ENCODE measurements at regions not wholly inside any gene's neighbourhood (a gene's known extent, or its start where the extent isn't known, plus 50 kb on each side); places are given as distances from the start of the nearest gene placed in this dataset.

DNA sequence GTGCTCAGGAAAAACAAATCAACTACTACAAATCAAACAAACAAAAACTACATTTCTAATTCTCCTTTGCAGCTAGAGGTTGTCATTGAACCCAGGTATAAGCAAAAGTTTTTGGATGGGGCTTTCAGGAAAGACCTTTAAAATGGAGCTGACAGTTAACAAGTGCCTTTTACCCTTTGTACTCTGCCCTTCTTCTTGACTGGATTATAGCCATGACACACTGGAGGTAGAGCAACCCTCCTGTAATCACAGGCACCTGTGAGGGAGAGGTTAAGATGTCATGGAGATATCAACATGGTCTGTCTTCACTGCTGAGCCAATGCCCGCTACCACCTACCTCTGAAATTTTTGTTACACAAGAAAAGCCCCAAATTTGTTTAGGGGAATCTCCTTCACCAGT lies 100.0 kb upstream of the GLS start:
- no peak for DNase-seq
- WGBS, 2 donors = 92 to 96% methylated on average over 1 of the region's 1 CpG

DNA sequence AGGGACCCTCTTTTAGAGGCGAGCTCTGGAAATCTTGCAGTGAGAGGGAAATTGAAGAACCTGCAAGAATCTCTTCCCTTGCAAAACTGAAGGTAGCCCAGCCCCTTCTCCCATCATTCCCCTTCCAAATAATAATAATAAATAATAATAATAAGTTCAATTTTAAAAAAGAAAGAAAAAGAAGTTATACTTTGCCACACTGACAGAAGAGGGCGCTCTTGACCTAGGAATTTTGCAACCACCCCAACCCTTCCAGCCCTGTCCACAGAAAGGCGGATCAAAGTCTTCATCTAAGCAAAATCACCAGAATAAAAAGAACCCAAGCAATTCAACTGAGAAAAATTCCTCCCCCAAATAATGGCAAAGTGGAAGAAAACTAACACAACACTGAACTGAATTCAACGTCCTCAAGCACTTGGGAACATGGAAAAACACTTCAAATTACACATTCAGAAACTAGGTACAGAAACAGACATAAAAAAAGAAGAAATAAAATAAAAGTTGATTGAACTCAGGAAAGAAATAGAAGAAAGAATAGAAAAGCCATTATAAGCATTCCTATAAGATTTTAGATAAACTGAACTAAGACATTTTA lies 98.9 kb upstream of the GLS start:
- no peak overlapping the region for H3K4me3 ChIP-seq
- peak in 1 of 2 donors; percentile 54 for DNase-seq
- H3K4me1 ChIP-seq = peaks cover 0 to 4% (median 0%) of the 10 kb centered on the region in 9 donors
- no peak overlapping the region for H3K27ac ChIP-seq
- TF ChIP-seq, protein P1, sequence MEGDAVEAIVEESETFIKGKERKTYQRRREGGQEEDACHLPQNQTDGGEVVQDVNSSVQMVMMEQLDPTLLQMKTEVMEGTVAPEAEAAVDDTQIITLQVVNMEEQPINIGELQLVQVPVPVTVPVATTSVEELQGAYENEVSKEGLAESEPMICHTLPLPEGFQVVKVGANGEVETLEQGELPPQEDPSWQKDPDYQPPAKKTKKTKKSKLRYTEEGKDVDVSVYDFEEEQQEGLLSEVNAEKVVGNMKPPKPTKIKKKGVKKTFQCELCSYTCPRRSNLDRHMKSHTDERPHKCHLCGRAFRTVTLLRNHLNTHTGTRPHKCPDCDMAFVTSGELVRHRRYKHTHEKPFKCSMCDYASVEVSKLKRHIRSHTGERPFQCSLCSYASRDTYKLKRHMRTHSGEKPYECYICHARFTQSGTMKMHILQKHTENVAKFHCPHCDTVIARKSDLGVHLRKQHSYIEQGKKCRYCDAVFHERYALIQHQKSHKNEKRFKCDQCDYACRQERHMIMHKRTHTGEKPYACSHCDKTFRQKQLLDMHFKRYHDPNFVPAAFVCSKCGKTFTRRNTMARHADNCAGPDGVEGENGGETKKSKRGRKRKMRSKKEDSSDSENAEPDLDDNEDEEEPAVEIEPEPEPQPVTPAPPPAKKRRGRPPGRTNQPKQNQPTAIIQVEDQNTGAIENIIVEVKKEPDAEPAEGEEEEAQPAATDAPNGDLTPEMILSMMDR (IDR thresholded peaks at IDR 0.05) = peak; percentile 37 to 77 (median 69)
- peak in 5 of 8 donors; percentile 47 to 68 (median 56) for ATAC-seq
- H3K36me3 ChIP-seq = no peaks in the 10 kb centered on the region
- peaks cover 0 to 3% (median 0%) of the 10 kb centered on the region in 7 donors for H3K27me3 ChIP-seq
- H3K9me3 ChIP-seq = peaks cover 0 to 29% (median 4%) of the 10 kb centered on the region in 11 donors
- intact Hi-C loops (cut with DNase I) = loop anchor here (1.0 to 10.0 kb wide), 12 partner anchors 21 to 407 kb away; partner anchors contain the start of gene STAT4 (in 1 of the 10)
- WGBS, 2 donors = 43 to 50% methylated on average over 4 of the region's 4 CpGs

More for the DNA sequence above, 100.0 kb upstream of the GLS start:
- intact Hi-C loops (cut with DNase I) = loop anchor here in 9 of 10 donors (2.0 to 10.0 kb wide), 9 partner anchors 24 to 406 kb away; partner anchors contain the start of gene STAT4 (in 1 of the 9)
- no peak overlapping the region for H3K4me3 ChIP-seq
- H3K36me3 ChIP-seq = no peaks in the 10 kb centered on the region
- H3K27ac ChIP-seq = no peak overlapping the region
- TF ChIP-seq, protein P1 (IDR thresholded peaks at IDR 0.05) = no peak
- H3K4me1 ChIP-seq = no peaks in the 10 kb centered on the region
- H3K27me3 ChIP-seq = peaks cover 0 to 3% (median 0%) of the 10 kb centered on the region in 7 donors
- peaks cover 0 to 29% (median 4%) of the 10 kb centered on the region in 11 donors for H3K9me3 ChIP-seq
- no peak for ATAC-seq

DNA sequence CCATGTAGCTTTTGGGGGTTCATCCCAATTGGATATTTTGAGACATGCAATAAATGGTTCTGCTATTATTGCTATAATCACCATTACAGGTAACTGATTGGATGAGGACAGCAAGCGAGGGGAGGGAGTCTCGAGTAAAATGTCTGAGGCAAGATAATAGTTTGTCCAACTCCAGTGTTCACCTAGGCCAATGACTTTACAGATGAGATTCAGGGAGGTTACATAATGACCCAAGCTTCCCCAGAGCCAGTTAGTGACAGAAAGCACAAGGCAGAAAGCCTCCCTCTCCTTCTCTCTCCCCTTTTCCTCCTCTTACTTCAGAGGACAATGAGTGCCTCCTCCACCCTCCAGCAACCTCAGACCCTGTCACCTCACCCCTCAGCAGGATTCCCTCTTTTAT lies 98.4 kb upstream of the GLS start:
- WGBS, 2 donors = 96 to 100% methylated on average over 2 of the region's 2 CpGs
- H3K27me3 ChIP-seq = peaks cover 0 to 3% (median 0%) of the 10 kb centered on the region in 7 donors
- H3K9me3 ChIP-seq = peaks cover 0 to 29% (median 4%) of the 10 kb centered on the region in 11 donors
- H3K27ac ChIP-seq = no peak overlapping the region
- intact Hi-C loops (cut with DNase I) = loop anchor here in 9 of 10 donors (1.0 to 10.0 kb wide), 10 partner anchors 21 to 407 kb away; partner anchors contain the start of gene STAT4 (in 1 of the 9)
- ATAC-seq (no peak), DNase-seq (no peak)
- no peaks in the 10 kb centered on the region for H3K36me3 ChIP-seq
- TF ChIP-seq, protein P1 (IDR thresholded peaks at IDR 0.05) = no peak
- peaks cover 0 to 4% (median 0%) of the 10 kb centered on the region in 9 donors for H3K4me1 ChIP-seq
- no peak overlapping the region for H3K4me3 ChIP-seq

DNA sequence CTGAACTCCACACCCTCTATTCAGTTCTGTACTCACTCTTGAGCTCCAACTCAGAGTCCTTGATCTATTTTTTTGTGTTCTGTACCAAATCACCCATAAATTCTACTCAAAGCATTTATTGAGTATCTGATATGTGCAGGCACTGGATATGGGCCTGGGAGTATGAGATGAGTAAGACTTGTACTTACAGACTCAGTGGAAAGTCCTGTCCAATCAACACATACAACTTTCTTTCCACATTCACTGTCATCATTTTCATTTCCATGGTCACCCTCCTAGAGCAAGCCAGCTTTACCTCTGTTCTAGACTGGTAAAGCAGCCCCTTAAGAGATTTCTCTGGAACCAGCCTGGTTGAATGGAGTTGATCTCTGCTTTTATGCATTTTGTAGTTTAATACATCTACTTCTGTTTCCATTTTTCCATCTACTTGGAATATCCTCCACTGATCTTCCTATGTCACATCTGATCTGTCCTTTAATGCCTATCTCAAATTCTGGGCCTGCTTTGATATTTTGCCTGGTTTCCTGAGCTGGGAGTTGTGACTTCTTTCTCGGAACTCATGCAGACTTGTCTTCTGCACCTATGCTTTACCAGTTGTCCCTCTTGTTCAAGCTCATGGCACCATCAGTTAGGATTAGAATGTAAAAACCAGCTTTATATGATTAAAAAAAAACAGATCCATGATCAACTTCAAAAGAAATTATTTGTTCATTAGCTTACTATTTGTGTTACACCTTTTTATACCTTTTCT lies 96.9 kb upstream of the GLS start:
- Histone ChIP-seq H3K4me1 (peaks cover 0 to 4% (median 0%) of the 10 kb centered on the region in 9 donors), H3K4me3 (no peak overlapping the region), H3K36me3 (no peaks in the 10 kb centered on the region), H3K27ac (no peak overlapping the region), H3K27me3 (peaks cover 0 to 3% (median 0%) of the 10 kb centered on the region in 7 donors), H3K9me3 (peaks cover 0 to 18% (median 2%) of the 10 kb centered on the region in 11 donors)
- no peak for ATAC-seq
- WGBS, 2 donors = 100% methylated on average over 1 of the region's 1 CpG
- intact Hi-C loops (cut with DNase I) = loop anchor here in 8 of 10 donors (2.0 to 10.0 kb wide), 9 partner anchors 19 to 409 kb away; partner anchors contain the start of gene STAT4 (in 1 of the 8)
- DNase-seq = no peak
- TF ChIP-seq, protein P1 (IDR thresholded peaks at IDR 0.05) = no peak
